GM04503 (cell line): ENCODE measurements at regions not wholly inside any gene's neighbourhood (a gene's known extent, or its start where the extent isn't known, plus 50 kb on each side); places are given as distances from the start of the nearest gene placed in this dataset.
A peak's percentile ranks its signal among the peaks of the same experiment; 100 is the strongest.
"Not testable (repeated sequence)": the region's sequence is repeated elsewhere in the genome, so short reads cannot be mapped to it uniquely, and the experiment has no call there.

Experiments used
- DNase-seq: peaks from one replicate; pipeline ENCODE4 v3.0.0-alpha.2; 2012; ENCODE audit warnings: low read depth

- no peak for DNase-seq
Measured at GRCh38 chr3:191518861-191519260, 57.9 kb downstream of the PYDC2 start.

DNA sequence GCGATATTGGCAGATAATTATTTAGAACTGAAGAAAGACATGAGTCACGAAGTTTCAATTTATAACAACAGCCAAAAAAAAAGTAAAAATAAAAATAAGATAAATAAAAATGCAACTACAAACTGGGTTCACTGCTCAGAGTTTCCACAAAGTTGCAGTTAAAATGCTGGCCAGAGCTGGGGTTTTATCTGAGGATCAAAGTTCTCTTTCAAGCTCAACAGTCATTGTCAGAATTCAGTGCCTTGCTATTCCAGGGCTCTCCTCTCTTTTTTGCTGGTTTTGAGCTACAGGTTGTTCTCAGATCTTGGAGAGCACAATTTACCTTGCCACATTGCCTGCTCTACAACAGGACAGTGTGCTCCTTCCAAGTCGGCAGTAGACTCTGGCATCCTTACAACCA is 60.1 kb downstream of the PYDC2 start:
- DNase-seq, result no peak

DNA sequence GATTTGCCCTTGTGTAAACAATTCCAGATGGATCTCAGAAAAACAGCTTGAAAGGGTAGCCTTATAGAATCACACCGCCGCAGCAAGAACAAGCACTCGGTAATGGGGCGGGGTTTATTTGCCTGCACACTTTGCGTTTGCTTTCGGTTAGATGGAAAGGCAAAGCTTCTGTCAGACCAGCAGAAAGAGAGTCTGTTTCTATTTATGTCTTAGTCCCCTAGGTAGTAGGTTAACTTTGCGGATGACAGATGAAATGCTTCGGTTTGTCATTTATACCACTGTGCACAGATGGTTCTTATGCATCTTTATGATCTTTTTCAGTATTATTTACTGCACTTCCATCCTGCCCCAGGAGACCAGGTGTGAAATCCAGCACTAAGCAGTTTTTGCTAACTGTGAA is 62.2 kb downstream of the PYDC2 start:
- DNase-seq, result no peak

GRCh38 chr3:191528589-191528988 is 67.6 kb downstream of the PYDC2 start:
- DNase-seq, result no peak

- DNase-seq, result no peak
Measured at GRCh38 chr3:191529992-191530391, 69.0 kb downstream of the PYDC2 start.

DNA sequence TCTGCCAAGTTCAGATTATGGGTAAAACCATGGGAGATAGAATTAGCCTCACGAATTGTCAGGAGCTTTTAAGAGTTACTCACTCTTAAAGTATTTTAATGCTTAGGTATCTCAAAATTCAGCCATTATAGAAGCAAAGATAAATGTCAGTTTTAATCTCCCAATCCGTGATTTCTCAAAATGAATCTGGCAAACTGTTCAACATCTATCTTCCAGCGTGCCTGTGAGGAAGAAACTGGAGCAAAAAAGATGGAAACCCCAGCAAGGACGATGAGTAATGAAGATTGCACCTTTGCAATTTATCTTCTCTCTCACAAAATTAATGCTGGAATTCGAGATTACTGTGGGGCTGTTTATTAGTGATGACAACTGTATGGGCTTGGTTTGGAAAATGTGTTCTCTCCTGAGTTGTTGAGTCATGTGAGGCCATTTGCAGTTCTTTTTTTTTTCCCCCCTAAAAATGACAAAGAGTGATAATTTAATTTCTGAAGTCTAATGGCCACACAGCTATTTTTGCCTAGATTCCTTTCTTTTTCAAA is 70.5 kb downstream of the PYDC2 start:
- no peak for DNase-seq

GRCh38 chr3:191543018-191543417 is 82.1 kb downstream of the PYDC2 start:
- DNase-seq, result no peak

DNA sequence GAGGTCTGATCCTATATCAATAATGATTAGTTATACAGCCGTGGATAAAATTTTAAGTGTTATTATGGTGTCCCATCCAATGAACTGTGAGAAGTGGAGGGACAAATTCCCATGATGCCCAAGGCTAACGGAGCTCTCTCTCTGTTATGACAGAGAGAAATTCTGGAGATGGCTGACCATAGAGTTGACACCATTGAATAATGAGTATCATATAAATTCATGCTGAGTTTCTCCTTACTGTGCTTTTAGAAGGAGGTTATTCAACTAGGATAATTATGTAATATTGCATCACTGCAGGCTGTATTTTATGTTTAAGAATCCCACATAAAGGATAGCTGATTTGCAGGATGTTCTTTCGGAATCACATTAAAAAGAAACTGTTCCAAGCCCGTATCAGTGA is 82.9 kb downstream of the PYDC2 start:
- DNase-seq, result no peak

DNA sequence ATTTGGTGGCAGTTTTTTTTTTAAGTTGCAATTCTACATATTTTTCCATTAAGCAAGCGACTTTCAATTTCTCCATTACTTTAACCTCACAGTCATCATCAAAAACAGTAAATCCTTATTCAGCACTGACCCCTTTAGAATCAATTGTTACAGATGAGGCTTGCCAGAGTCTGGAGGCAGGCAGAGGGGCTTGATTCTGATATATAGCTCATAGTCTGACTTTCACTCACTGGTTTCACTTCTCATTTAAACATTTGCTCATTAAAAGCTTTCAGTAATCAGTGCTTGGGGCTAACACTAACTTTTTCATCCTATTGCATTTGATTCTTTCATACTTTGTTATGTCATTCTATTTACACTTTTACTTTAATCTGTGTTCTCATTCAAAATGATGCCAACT is 88.4 kb downstream of the PYDC2 start:
- DNase-seq, result no peak

DNA sequence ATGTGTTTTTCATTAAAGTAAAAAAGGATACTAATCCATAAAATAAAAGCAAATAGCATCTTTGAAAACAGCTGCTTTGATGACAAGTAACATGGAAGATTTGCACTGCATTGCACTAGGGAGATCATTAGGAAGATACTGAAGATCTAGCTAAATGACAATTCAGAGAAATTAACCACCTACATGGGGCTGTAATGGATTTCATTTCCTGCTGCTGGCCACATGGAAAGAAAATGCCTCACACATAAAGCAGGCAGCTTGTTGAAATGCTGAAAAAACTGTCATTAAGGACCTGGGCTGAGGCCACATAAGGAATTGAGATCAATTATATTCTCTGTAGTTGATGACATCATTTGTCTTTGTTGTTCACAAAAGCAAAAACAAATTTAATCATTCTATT is 94.1 kb downstream of the PYDC2 start:
- DNase-seq, result no peak

DNA sequence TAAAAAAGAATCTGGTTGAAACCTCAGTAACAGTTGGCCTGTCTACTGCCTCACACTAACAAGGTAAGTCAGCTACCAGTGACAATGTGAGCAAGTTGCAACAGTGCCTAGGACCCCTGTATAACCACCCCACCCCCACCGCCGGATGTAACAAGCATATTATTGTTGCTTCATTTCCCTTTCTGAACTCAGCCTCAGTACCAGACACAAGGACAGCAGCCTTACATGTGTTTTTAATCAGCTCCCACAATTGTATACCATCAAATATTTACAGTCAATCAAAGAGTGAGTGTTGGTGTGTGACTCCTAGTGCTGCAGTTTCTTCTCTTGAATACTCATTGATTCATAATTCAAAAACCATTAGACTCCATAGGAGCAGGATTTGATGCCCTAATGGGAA is 96.4 kb downstream of the PYDC2 start:
- no peak for DNase-seq

- no peak for DNase-seq
Measured at GRCh38 chr3:191563722-191564121, 102.8 kb downstream of the PYDC2 start.

- peak; percentile 11 for DNase-seq
Measured at GRCh38 chr3:191566469-191566868, 105.5 kb downstream of the PYDC2 start.

DNA sequence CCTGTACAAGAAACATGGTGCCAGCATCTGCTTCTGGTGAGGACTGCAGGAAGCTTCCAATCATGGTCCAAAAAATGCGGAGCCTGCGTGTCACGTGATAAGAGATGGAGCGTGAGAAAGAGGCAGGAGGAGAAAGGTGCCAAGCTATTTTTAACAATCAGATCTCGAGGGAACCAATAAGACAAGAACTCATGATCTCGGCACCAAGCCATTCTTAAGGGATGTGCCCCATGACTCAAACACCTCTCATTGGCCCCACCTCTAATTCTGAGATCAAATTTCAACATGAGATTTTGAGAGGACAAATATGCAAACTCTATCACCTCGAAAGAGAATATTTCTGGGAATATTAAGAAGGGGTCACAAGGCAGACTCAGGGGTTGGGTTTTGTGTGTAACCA is 107.2 kb downstream of the PYDC2 start:
- no peak for DNase-seq

DNA sequence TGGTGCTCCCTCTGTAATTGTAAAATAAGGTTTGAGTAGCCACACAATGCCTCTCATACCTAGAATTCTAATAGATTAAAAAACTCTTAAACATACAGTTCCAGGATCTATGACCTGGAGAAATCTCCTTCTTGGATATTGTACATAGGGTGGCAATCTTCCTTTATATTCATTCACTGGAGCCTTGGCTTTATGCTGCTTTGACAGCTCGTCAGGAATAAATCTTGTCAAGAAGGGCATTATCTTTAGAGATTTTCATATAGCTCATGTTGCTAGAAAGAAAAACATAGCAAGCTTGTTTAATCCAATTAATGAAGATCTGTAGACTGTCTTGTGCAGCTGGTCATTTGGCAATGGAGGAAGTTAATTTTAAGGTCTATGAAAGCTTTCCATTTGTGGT is 131.1 kb downstream of the PYDC2 start:
- no peak for DNase-seq

GRCh38 chr3:191593486-191593885 is 132.5 kb downstream of the PYDC2 start:
- no peak for DNase-seq

GRCh38 chr3:191615511-191615910 is 154.5 kb downstream of the PYDC2 start:
- not testable (repeated sequence) for DNase-seq

DNA sequence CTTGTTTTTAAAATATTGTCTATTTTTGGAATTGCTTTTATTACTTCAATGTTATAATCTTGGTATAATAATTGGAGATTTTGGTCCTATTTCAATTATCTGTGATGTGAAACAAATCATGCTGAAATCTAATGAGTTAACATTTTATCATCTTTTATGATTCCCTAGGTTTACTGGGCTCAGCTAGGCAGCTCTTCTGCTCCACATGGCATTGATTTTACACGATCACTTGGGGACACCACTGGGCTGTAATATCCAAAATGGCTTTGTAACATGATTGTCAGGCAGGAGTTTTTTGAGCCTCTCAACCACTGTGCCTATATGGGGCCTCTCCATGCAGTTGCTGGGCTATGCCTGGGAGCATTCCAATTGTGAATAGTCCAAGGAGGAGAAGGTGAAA is 163.3 kb downstream of the PYDC2 start:
- DNase-seq, result no peak

DNA sequence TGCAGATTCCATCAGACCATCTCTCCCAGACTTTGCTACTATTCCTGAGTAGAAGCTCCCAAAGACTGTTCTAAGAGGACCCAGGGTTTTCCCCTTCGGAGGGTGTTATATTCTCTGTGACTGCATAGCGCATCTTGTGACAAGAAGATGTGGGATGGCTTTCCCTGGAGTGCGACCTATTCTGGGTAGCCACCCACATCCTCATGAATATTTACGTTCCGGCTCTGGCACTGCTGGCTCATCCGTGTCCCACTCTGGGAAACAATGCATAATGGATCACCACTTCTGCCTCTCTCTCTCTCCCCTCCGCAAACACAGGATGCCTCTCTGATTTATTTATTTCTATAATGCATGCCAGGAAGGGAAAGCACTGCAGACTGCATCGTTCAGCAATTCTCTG is 166.1 kb downstream of the PYDC2 start:
- DNase-seq, result no peak

DNA sequence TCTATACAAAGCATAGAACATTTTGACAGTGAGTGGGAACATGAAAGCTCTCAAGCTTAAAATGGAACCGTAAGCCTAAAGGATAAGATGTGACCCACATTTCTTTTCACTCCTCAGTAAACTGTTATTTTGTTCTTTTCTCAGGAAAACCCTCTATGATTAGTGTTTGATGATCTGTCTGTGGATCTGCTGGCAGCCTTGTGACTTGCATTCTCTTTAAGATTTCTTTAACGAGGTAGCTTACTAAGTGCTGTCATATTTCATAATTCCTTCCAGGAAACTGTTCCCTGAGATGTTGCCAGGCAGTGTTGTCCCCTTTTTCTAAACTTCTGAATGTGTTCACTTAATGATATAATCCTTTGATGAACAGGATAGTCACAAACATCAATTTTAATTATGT is 167.6 kb downstream of the PYDC2 start:
- DNase-seq, result no peak

DNA sequence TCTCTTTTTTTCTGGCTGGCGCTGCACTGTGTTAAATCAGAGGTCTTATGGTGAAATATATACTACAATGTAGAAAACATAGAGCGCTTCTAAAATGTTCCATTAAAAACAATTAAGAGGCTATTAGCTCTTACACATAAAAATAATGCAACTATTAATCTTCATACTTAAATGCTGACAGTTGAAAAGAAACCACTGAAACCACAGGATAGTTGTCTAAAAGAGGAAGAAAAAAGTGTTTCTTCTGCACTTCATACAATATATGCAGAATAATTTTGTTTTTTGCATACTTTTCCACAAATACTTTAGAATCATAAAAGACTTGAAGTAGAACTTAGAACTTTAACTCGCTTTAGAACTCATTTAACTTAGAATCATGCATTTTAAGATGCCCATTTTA is 170.5 kb downstream of the PYDC2 start:
- no peak for DNase-seq

- no peak for DNase-seq
Measured at GRCh38 chr3:191634902-191635301, 173.9 kb downstream of the PYDC2 start.

- DNase-seq, result no peak
Measured at GRCh38 chr3:191637611-191638010, 176.6 kb downstream of the PYDC2 start.

DNA sequence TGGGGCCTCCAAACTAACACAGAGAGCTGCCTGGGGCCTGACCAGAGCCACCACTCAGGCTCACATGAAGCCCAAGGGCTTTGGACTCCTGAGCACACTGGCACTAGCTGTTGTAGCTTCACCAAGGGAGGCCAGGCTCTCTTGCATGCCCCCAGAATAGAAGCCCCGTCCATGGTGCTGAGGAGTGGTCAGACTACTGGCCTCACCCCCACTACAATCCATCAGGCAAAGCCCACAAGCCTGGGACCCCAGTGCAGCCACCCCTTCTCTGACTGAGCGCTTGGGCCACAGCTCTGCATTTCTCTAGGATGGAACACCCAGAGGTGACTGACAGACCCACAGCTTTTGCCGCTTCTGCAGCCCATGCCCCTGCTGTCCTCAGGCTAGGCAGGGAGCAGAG is 180.8 kb downstream of the PYDC2 start:
- DNase-seq, result no peak

- no peak for DNase-seq
Measured at GRCh38 chr3:191644291-191644690, 183.3 kb downstream of the PYDC2 start.
